Astrocyte (in vitro differentiated cells and primary cell): ENCODE measurements at regions not wholly inside any gene's neighbourhood (a gene's known extent, or its start where the extent isn't known, plus 50 kb on each side); places are given as distances from the start of the nearest gene placed in this dataset.

ENCODE experiments used
- EZH2 ChIP-seq: IDR thresholded peaks from 2 replicates; pipeline ENCODE4 v1.6.1; 2012; ENCODE audit warnings: mild to moderate bottlenecking, low read length, inconsistent platforms; ENCODE audit not compliant: insufficient read depth
- TF ChIP-seq, protein P1 (sequence below): IDR thresholded peaks from 2 replicates; pipeline ENCODE4 v1.5.1; 2011; ENCODE audit warnings: low read depth, mild to moderate bottlenecking, inconsistent platforms, low read length, moderate library complexity; ENCODE audit not compliant: insufficient read depth

DNA sequence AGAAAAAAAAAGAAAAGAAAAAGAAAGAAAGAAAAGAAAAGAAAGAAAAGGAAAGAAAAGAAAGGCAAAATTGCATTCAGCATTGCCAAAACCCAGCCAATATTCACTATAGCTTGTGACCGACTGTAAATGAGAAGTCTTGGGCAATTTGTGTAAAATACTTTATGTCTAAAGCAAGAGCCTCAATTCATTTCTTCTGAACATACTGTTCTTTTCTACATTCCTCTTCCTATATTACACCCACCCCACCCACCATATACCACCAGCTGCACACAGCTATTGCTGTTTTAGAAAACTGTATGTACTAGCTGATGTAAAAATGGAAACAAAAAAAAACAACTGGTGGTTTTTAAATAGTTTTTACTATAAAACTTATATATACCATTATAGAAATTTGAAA is 156.9 kb upstream of the TTC29 start:
- TF ChIP-seq, protein P1, sequence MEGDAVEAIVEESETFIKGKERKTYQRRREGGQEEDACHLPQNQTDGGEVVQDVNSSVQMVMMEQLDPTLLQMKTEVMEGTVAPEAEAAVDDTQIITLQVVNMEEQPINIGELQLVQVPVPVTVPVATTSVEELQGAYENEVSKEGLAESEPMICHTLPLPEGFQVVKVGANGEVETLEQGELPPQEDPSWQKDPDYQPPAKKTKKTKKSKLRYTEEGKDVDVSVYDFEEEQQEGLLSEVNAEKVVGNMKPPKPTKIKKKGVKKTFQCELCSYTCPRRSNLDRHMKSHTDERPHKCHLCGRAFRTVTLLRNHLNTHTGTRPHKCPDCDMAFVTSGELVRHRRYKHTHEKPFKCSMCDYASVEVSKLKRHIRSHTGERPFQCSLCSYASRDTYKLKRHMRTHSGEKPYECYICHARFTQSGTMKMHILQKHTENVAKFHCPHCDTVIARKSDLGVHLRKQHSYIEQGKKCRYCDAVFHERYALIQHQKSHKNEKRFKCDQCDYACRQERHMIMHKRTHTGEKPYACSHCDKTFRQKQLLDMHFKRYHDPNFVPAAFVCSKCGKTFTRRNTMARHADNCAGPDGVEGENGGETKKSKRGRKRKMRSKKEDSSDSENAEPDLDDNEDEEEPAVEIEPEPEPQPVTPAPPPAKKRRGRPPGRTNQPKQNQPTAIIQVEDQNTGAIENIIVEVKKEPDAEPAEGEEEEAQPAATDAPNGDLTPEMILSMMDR, result no peak
- TF ChIP-seq EZH2, result no peak
